ENCODE measurements at regions not wholly inside any gene's neighbourhood (a gene's known extent, or its start where the extent isn't known, plus 50 kb on each side); places are given as distances from the start of the nearest gene placed in this dataset.

GRCh38 chr9:3138231-3139229 lies 294.6 kb upstream of the PUM3 start:
- TF ChIP-seq EZH2phosphoT487 (IDR thresholded peaks at IDR 0.05; ENCODE audit: low read depth, severe bottlenecking, unreplicated experiment) (no peak), EZH2 (IDR thresholded peaks at IDR 0.05; ENCODE audit: borderline replicate concordance) (no peak)
- TF ChIP-seq, protein P1, sequence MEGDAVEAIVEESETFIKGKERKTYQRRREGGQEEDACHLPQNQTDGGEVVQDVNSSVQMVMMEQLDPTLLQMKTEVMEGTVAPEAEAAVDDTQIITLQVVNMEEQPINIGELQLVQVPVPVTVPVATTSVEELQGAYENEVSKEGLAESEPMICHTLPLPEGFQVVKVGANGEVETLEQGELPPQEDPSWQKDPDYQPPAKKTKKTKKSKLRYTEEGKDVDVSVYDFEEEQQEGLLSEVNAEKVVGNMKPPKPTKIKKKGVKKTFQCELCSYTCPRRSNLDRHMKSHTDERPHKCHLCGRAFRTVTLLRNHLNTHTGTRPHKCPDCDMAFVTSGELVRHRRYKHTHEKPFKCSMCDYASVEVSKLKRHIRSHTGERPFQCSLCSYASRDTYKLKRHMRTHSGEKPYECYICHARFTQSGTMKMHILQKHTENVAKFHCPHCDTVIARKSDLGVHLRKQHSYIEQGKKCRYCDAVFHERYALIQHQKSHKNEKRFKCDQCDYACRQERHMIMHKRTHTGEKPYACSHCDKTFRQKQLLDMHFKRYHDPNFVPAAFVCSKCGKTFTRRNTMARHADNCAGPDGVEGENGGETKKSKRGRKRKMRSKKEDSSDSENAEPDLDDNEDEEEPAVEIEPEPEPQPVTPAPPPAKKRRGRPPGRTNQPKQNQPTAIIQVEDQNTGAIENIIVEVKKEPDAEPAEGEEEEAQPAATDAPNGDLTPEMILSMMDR (IDR thresholded peaks at IDR 0.05; ENCODE audit: poor library complexity): no peak
